Lower lobe of right lung (tissue), 2 donors: ENCODE measurements at regions not wholly inside any gene's neighbourhood (a gene's known extent, or its start where the extent isn't known, plus 50 kb on each side); places are given as distances from the start of the nearest gene placed in this dataset.

Experiments
- ATAC-seq, 2 donors: fragments of 200-7000 bp; cut with Tn5 transposase; one replicate each; pipeline ENCODE4 v1.9.1; 2020 to 2022; ENCODE audit warnings: mild to moderate bottlenecking in 2 of 2, moderate library complexity in 2 of 2
- DNase-seq: peaks from one replicate; pipeline ENCODE4 v3.0.0-alpha.2; 2020
- H3K27ac ChIP-seq: fragments of 200-600 bp; one replicate; pipeline ENCODE4 v1.8.0; 2022
- H3K27me3 ChIP-seq: fragments of 200-600 bp; one replicate; pipeline ENCODE4 v1.8.0; 2022; ENCODE audit warnings: low read depth
- H3K36me3 ChIP-seq: fragments of 200-600 bp; one replicate; pipeline ENCODE4 v1.8.0; 2022; ENCODE audit warnings: mild to moderate bottlenecking
- H3K4me1 ChIP-seq: fragments of 200-600 bp; one replicate; pipeline ENCODE4 v1.8.0; 2022
- H3K4me3 ChIP-seq: fragments of 200-600 bp; one replicate; pipeline ENCODE4 v1.8.0; 2022; ENCODE audit warnings: mild to moderate bottlenecking
- H3K9me3 ChIP-seq: fragments of 200-600 bp; one replicate; pipeline ENCODE4 v1.8.0; 2022
- CTCF ChIP-seq: fragments of 200-600 bp; IDR thresholded peaks from one replicate; pipeline ENCODE4 v1.8.0; 2022; ENCODE audit warnings: antibody characterized with exemption, mild to moderate bottlenecking
- intact Hi-C: fragments of 100-400 bp; cut with DNase I; formaldehyde crosslinking; loops from one replicate; pipeline ENCODE4 v1.11.0; 2022
- donor health status: DM: no; HTN: yes; CAD: no; lungs with severe emphysema.

GRCh38 chr4:71204056-71204455, 134.8 kb upstream of the SLC4A4 start:
- no peaks in the 10 kb centered on the region for H3K9me3 ChIP-seq
- no peak for DNase-seq
- no peak for ATAC-seq
- H3K4me1 ChIP-seq = no peaks in the 10 kb centered on the region
- H3K36me3 ChIP-seq = no peaks in the 10 kb centered on the region
- intact Hi-C loops = no loop called here
- H3K27ac ChIP-seq = no peak overlapping the region
- TF ChIP-seq CTCF = no peak
- no peak overlapping the region for H3K4me3 ChIP-seq
- H3K27me3 ChIP-seq = no peaks in the 10 kb centered on the region

GRCh38 chr4:71206763-71207162, 132.1 kb upstream of the SLC4A4 start:
- H3K36me3 ChIP-seq = no peaks in the 10 kb centered on the region
- no peaks in the 10 kb centered on the region for H3K9me3 ChIP-seq
- no peak for TF ChIP-seq CTCF
- H3K27ac ChIP-seq = no peak overlapping the region
- no peak overlapping the region for H3K4me3 ChIP-seq
- H3K27me3 ChIP-seq = no peaks in the 10 kb centered on the region
- ATAC-seq (no peak), DNase-seq (no peak)
- intact Hi-C loops = no loop called here
- peaks cover 9% of the 10 kb centered on the region for H3K4me1 ChIP-seq

GRCh38 chr4:71209161-71209560, 129.7 kb upstream of the SLC4A4 start:
- Histone ChIP-seq H3K4me1 (peaks cover 9% of the 10 kb centered on the region), H3K27me3 (no peaks in the 10 kb centered on the region), H3K4me3 (no peak overlapping the region), H3K36me3 (no peaks in the 10 kb centered on the region), H3K9me3 (no peaks in the 10 kb centered on the region), H3K27ac (no peak overlapping the region)
- no peak for TF ChIP-seq CTCF
- ATAC-seq = peak in 1 of 2 donors; percentile 49
- intact Hi-C loops = no loop called here
- DNase-seq = no peak

- no peaks in the 10 kb centered on the region for H3K27me3 ChIP-seq
- no peak for ATAC-seq
- intact Hi-C loops = no loop called here
- peaks cover 9% of the 10 kb centered on the region for H3K4me1 ChIP-seq
- H3K9me3 ChIP-seq = no peaks in the 10 kb centered on the region
- DNase-seq = no peak
- H3K36me3 ChIP-seq = no peaks in the 10 kb centered on the region
- H3K27ac ChIP-seq = no peak overlapping the region
- H3K4me3 ChIP-seq = no peak overlapping the region
- no peak for TF ChIP-seq CTCF
These were observed 128.0 kb upstream of the SLC4A4 start for GRCh38 chr4:71210823-71211222.

GRCh38 chr4:71211748-71212147, 127.1 kb upstream of the SLC4A4 start:
- TF ChIP-seq CTCF = no peak
- intact Hi-C loops = no loop called here
- Histone ChIP-seq H3K4me3 (no peak overlapping the region), H3K27ac (no peak overlapping the region), H3K4me1 (peaks cover 9% of the 10 kb centered on the region), H3K9me3 (no peaks in the 10 kb centered on the region), H3K36me3 (no peaks in the 10 kb centered on the region), H3K27me3 (no peaks in the 10 kb centered on the region)
- DNase-seq = no peak
- ATAC-seq = no peak

GRCh38 chr4:71212216-71212615, 126.6 kb upstream of the SLC4A4 start:
- no peak overlapping the region for H3K27ac ChIP-seq
- no peaks in the 10 kb centered on the region for H3K36me3 ChIP-seq
- ATAC-seq (no peak), DNase-seq (no peak)
- H3K4me3 ChIP-seq = no peak overlapping the region
- H3K27me3 ChIP-seq = no peaks in the 10 kb centered on the region
- TF ChIP-seq CTCF = no peak
- H3K4me1 ChIP-seq = peaks cover 9% of the 10 kb centered on the region
- no peaks in the 10 kb centered on the region for H3K9me3 ChIP-seq
- intact Hi-C loops = no loop called here
